ENCODE measurements at regions not wholly inside any gene's neighbourhood (a gene's known extent, or its start where the extent isn't known, plus 50 kb on each side); places are given as distances from the start of the nearest gene placed in this dataset.

- no peak for TF ChIP-seq CTCF (IDR thresholded peaks at IDR 0.05)
- Histone ChIP-seq H3K27ac (no peak overlapping the region), H3K36me3 (no peaks in the 10 kb centered on the region), H3K4me3 (no peak overlapping the region), H3K9me3 (no peaks in the 10 kb centered on the region), H3K27me3 (no peaks in the 10 kb centered on the region), H3K4me1 (peaks cover 5% of the 10 kb centered on the region)
- no peak for ATAC-seq
- intact Hi-C loops (cut with DNase I): no loop called here
- DNase-seq: no peak
These were observed 429.6 kb downstream of the KLF12 start for GRCh38 chr13:73704587-73704986.

- no peaks in the 10 kb centered on the region for H3K27me3 ChIP-seq
- peak; percentile 81 for ATAC-seq
- intact Hi-C loops (cut with DNase I): no loop called here
- TF ChIP-seq CTCF (IDR thresholded peaks at IDR 0.05): no peak
- peaks cover 5% of the 10 kb centered on the region for H3K4me1 ChIP-seq
- no peak for DNase-seq
- no peaks in the 10 kb centered on the region for H3K9me3 ChIP-seq
- H3K27ac ChIP-seq: peak overlapping the region; percentile 17
- H3K4me3 ChIP-seq: no peak overlapping the region
- no peaks in the 10 kb centered on the region for H3K36me3 ChIP-seq
These were observed 430.6 kb downstream of the KLF12 start for GRCh38 chr13:73703606-73704005.

- Histone ChIP-seq H3K9me3 (no peaks in the 10 kb centered on the region), H3K4me3 (peak overlapping the region; percentile 4), H3K27me3 (no peaks in the 10 kb centered on the region), H3K36me3 (no peaks in the 10 kb centered on the region), H3K27ac (peak overlapping the region; percentile 17), H3K4me1 (peaks cover 5% of the 10 kb centered on the region)
- ATAC-seq: peak; percentile 37
- no peak for TF ChIP-seq CTCF (IDR thresholded peaks at IDR 0.05)
- intact Hi-C loops (cut with DNase I): no loop called here
- DNase-seq: no peak
These were observed 431.7 kb downstream of the KLF12 start for GRCh38 chr13:73702419-73703071.

GRCh38 chr13:73701160-73701559 lies 433.0 kb downstream of the KLF12 start:
- Histone ChIP-seq H3K9me3 (no peaks in the 10 kb centered on the region), H3K27me3 (no peaks in the 10 kb centered on the region), H3K4me1 (peaks cover 5% of the 10 kb centered on the region), H3K36me3 (no peaks in the 10 kb centered on the region), H3K27ac (no peak overlapping the region), H3K4me3 (no peak overlapping the region)
- DNase-seq (no peak), ATAC-seq (no peak)
- intact Hi-C loops (cut with DNase I): no loop called here
- TF ChIP-seq CTCF (IDR thresholded peaks at IDR 0.05): no peak

- Histone ChIP-seq H3K4me3 (no peak overlapping the region), H3K27ac (no peak overlapping the region), H3K36me3 (no peaks in the 10 kb centered on the region), H3K9me3 (no peaks in the 10 kb centered on the region), H3K4me1 (peaks cover 5% of the 10 kb centered on the region), H3K27me3 (no peaks in the 10 kb centered on the region)
- no peak for DNase-seq
- no peak for TF ChIP-seq CTCF (IDR thresholded peaks at IDR 0.05)
- no peak for ATAC-seq
- intact Hi-C loops (cut with DNase I): no loop called here
These were observed 435.3 kb downstream of the KLF12 start for GRCh38 chr13:73698859-73699258.

GRCh38 chr13:73697166-73697565 lies 437.0 kb downstream of the KLF12 start:
- Histone ChIP-seq H3K9me3 (no peaks in the 10 kb centered on the region), H3K27ac (no peak overlapping the region), H3K36me3 (no peaks in the 10 kb centered on the region), H3K27me3 (no peaks in the 10 kb centered on the region), H3K4me3 (no peak overlapping the region), H3K4me1 (peaks cover 3% of the 10 kb centered on the region)
- no peak for TF ChIP-seq CTCF (IDR thresholded peaks at IDR 0.05)
- DNase-seq (no peak), ATAC-seq (no peak)
- intact Hi-C loops (cut with DNase I): no loop called here

Measured in upper lobe of right lung (tissue), 1 donor.